Epidermal melanocyte (primary cell): ENCODE measurements at regions not wholly inside any gene's neighbourhood (a gene's known extent, or its start where the extent isn't known, plus 50 kb on each side); places are given as distances from the start of the nearest gene placed in this dataset.

ENCODE experiments used
- DNase-seq: peaks from one replicate; pipeline ENCODE4 v3.0.0; 2011; ENCODE audit warnings: low spot score; ENCODE audit not compliant: insufficient read length

- no peak for DNase-seq
Measured at GRCh38 chr7:12783421-12784095, 96.1 kb downstream of the ARL4A start.

DNA sequence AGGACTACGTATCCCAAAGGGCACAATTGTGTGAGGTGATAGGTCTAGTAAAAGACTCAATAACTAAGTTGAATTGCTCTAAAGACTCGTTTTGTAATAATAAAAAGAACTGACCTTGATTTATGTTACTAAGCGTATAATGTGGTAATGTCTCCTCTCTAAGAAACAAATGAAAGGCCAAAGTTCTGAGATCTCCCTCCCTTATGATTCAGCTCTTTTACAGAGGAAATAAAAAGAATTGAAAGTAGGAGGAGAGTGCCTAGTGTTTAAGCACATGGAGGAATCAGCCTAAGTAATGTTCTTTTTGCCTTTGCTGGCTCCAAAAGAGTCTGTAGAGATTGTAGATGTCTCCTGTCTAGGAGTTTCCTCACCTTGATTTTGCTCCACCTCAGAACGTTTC lies 98.0 kb downstream of the ARL4A start:
- no peak for DNase-seq

DNA sequence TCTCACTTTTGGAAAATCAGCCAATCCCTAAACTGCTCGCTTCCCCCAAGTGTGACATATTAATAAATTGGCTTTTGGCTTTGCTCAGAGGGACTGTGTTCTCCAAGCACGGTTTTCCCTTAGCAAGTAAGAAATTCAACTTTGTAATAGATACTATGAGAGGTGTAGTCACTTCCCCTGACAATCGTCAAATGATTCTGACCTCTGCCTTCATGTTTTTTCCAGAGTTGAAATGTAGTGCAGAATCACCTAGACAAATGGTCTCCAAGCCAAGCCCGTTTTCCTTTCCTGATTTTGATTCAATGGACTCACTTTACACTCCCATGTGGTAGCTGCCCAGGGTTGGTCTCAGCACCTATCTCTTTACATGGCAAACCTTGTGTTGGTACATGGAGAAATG lies 99.1 kb downstream of the ARL4A start:
- DNase-seq: no peak

DNA sequence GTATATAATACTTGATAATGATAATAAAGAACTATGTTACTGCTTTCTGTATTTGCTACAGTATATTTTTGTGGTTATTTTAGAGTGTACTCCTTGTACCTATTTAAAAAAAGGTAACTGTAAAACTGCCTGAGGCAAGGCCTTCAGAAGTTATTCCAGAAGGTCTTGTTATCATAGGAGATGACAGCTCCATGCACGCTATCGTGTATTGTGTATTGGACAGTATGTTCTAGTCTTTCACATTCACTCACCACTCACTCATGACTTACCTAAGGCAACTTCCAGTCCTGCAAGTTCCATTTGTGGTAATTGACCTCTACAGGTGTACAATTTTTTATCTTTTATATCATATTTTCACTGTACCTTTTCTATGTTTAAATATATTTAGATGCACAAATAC lies 100.7 kb downstream of the ARL4A start:
- DNase-seq: no peak

- no peak for DNase-seq
Measured at GRCh38 chr7:12788591-12788990, 101.2 kb downstream of the ARL4A start.

DNA sequence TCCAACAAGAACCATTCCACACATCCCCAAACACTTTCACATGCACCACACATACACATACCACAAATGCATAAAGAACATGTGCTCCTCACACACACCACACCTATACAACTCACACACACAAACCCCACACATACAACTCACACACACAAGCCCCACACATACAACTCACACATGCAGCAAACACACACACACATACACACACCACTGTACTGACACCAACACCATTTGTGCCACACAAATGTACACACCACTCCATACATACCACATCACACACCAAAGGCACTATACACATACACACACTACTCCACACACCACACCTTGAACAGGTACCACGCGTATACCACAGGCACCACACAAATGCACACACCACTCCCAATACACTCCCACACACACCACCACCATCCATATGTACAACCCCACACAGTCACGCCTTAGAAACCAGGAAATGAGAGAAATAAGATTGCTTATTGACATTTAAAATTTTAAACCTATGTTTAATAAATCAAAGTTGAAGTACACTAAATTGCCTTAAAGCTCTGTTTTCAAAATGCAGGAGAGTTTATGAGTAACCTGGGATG lies 107.4 kb downstream of the ARL4A start:
- no peak for DNase-seq

DNA sequence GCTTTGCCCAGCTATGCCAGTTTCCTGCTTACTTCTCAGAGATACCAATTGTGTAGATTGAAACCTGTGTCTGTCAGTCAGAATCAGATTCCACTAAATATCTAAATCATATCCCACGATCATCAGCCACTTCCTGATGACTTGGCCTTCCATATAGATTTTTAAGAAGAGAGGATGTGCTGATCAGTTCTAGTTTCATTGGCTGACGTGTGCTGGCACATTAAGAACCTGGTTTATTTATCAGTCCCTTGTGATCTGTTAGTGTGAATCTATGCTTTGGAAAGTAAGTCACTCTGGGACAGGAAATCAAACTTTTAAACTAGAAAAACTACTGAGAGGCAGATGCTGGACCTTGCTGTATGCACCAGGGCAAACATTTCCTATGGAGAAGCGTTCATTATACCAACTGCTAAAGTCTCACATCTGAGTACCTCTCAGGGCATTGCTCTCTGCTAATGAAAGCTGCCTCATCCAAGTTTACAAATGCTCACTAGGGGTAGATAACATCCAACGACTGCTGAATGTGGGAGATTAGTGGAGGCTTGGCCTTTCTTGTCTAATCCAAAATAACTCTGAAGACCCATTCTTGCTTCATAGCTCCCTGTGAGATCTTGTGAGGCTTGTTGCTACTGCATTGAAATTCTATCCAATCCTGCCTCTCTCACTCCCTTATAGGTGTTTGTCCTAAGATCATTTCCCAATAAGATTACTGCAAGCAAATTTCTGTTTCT lies 109.1 kb downstream of the ARL4A start:
- DNase-seq: no peak

DNA sequence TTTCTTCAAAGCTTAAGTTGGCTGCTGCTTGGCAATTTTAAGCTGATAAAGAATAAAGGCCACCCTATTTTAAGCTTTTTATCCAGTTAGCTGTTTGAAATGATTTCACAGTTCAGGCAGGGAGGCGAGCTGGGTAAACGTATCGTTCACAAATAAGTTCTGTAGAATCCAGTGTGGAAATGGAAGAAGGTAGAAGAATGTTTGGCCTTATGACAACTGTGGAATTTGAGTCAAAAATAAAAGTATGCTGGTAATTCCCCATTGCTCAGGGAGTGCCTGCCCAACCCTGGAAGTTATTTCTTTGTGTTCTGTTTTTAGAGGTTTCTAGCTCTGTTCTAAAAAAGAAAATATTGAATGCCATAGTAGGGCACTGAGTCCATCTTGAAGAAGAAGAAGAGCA lies 113.1 kb downstream of the ARL4A start:
- DNase-seq: no peak

- DNase-seq: no peak
Measured at GRCh38 chr7:12801107-12801506, 113.7 kb downstream of the ARL4A start.

DNA sequence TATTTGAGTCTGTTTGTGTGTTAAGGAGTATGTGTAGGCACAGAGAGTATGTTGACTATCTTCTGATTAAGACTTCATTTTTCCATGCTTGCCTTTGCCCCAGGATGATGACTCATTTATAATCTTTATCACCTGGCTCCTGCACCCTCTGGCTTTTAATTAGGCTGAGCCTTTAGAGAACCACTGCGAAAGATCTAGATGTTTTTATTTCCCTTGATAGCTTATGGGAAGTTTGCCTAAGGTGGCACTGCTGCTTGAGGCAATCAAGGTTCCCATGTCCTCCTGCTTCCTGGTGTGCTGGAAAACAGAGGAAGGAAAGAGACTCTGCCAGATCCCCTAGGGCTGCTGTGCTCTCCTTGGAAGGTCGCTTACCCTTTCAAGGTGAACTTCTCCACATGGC lies 114.6 kb downstream of the ARL4A start:
- no peak for DNase-seq

DNA sequence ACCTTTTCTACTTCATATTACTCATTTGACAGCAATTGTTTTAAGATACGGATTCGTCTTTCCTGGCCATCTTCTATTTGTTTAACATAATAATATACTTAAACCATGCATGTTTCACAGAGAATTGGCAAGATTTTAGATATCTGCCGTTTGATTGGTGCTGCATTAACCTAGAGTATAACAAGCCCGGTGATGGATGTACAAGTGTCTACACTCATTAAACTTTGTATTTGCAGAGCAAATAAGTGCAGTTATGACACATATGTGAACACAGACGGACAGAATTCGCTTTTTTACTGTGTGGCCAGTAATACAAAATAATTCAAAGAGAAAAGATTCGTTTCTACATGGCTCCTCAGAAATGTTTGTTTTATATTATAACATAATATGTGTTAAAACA lies 116.1 kb downstream of the ARL4A start:
- no peak for DNase-seq

DNA sequence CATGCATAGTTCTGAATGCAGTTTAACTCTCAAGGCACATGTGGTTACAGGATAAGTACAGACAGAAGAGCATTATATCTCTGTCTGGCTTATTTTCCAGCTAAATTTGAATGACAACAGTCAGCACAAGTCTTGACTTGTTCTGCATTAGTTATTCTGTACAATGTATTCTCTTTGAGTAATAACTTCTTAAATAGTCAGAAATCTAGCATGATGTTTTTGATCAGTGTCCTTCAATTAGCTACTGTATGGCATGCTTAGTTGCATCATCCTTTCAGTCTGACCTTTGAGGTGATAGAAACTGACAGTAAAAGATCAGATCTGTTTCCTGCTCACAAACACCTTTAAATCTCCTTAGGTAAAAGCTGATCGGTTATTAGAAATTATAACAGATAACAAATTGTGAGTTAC lies 118.1 kb downstream of the ARL4A start:
- no peak for DNase-seq

GRCh38 chr7:12805957-12806356 lies 118.5 kb downstream of the ARL4A start:
- DNase-seq: no peak

DNA sequence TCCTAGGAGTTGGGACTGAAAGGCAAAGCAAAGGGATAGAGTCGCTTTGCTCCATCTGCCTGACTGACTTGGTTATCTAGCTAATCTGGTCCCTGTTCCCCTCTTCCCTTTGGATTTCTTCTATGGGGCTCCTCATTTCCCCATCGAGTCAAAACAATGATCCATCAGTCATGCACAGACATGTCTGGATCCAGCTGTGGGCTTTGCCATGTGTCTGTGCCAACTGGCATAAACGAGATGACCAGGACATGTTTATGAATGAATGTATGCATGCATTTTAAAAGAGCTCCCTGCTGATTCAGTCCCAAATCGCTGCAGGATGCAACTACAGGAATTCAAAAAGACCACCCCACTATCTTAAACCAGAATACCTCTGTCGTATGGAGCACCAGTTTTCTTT lies 122.0 kb downstream of the ARL4A start:
- DNase-seq: no peak

GRCh38 chr7:12812111-12812510 lies 124.7 kb downstream of the ARL4A start:
- no peak for DNase-seq

DNA sequence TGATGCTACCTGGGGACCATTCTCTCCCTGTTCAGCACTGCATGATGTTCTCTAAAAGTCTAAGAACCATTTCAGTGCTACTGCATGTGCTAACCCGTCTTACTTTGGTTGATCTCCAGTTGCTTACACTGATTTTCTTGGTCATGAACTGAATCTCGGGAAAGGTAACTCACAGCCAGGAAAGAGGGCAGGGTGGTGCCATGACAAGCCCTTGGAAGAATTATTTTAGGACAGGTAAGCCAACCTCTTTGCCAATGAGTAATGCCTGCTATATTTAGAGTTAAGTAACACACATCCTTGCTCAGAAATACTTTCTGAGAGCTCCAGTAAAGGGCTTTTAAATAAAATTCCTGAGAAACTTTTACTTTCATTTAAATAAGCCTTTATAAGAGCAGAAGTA lies 126.7 kb downstream of the ARL4A start:
- no peak for DNase-seq

GRCh38 chr7:12814828-12815227 lies 127.4 kb downstream of the ARL4A start:
- DNase-seq: no peak

GRCh38 chr7:12815426-12815825 lies 128.0 kb downstream of the ARL4A start:
- DNase-seq: no peak

DNA sequence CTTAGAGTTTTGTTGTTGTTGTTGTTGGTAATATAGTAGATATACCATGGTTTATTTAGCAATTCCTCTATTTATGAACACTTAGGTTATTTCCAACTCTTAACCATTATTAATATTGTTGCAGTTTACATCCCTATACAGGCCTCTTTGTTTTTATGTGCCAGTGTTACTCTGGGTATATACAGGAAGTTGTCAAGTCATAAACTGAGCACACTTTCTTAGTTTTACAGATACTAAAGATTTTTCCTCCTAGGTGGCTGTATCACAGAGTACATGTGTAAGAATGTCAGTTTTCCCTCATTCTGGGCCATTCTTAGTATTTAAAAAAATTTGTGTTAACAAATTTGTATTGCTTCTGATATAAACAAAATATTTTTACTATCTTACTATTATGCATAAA lies 128.4 kb downstream of the ARL4A start:
- no peak for DNase-seq

GRCh38 chr7:12820777-12821176 lies 133.3 kb downstream of the ARL4A start:
- DNase-seq: no peak

GRCh38 chr7:12821746-12822145 lies 134.3 kb downstream of the ARL4A start:
- DNase-seq: no peak

GRCh38 chr7:12826079-12826478 lies 138.6 kb downstream of the ARL4A start:
- no peak for DNase-seq
